ENCODE measurements at regions not wholly inside any gene's neighbourhood (a gene's known extent, or its start where the extent isn't known, plus 50 kb on each side); places are given as distances from the start of the nearest gene placed in this dataset.

DNA sequence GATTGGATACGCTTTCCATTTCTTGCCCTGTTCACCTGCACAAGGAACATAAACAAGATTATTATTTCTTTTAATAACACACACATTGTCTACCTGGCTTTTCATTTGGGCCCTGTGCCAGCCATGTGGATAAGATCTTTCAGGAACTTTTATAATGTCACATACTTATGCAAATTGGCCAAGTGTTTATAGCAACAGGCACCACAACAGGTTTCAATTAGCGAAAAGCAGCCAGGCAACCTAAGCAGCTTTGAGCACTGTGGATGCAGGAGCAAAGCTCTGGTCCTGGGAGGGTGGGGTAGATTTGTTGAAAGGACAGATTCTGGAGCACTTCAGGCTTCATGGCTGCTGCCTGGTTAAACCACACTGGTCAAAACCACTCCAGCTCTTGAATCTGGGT is 217.4 kb downstream of the BARX2 start:
- no peaks in the 10 kb centered on the region for H3K27me3 ChIP-seq (replicated peaks in 1 of 2; ENCODE audit: control insufficient read depth in 2 of 2, insufficient read depth in 2 of 2, low read length in 1 of 2)
- SMC1A ChIA-PET (ENCODE audit: uncharacterized antibody, unreplicated experiment) = no interaction called here
- DNase-seq (ENCODE audit: low read depth, low spot score) (no peak), ATAC-seq (no peak), FAIRE-seq (no peak)
- WGBS (ENCODE audit: insufficient coverage, insufficient replicate concordance, low lambda C conversion rate, missing lambda C conversion rate) = 25% methylated on average over 2 of the region's 2 CpGs
- no peak for TF ChIP-seq ZZZ3 (IDR thresholded peaks at IDR 0.05; ENCODE audit: control insufficient read depth, insufficient read length, low read depth)
- TF ChIP-seq CREB1 (IDR thresholded peaks at IDR 0.05; ENCODE audit: low read depth) = no peak
- TF ChIP-seq SMC3 (IDR thresholded peaks at IDR 0.05; ENCODE audit: borderline replicate concordance, low read length) = no peak
- TF ChIP-seq MXI1 (IDR thresholded peaks at IDR 0.05; ENCODE audit: low read depth, low read length) = no peak
- no peak overlapping the region for H3K4me3 ChIP-seq
- RAD21 ChIA-PET (ENCODE audit: unreplicated experiment) = no interaction called here
- CTCF ChIA-PET = interaction anchor here (1.2 kb wide), 1 partner anchor 12 kb away, joined by 3 read pairs; no protein-coding TSS in a partner anchor
- no TSS peak for BruUV-seq (replicated peaks)
- no peaks in the 10 kb centered on the region for H3K79me2 ChIP-seq (ENCODE audit: control insufficient read depth, insufficient read depth, low read length)
- no peaks in the 10 kb centered on the region for H3K36me3 ChIP-seq (ENCODE audit: control insufficient read depth in 2 of 2, insufficient read depth in 2 of 2, low read length in 1 of 2)
- H3K27ac ChIP-seq (ENCODE audit: control insufficient read depth, insufficient read depth) = no peak overlapping the region
- H3K9ac ChIP-seq (ENCODE audit: control insufficient read depth, insufficient read depth, low read length) = no peak overlapping the region
- POLR2A ChIA-PET = no interaction called here
- intact Hi-C loops (cut with micrococcal nuclease; ENCODE audit: unreplicated experiment) = no loop called here
- no peaks in the 10 kb centered on the region for H3K4me1 ChIP-seq (ENCODE audit: control insufficient read depth, insufficient read depth, low read length)
- in situ Hi-C loops (cut with MboI) = no loop called here
- H3K4me2 ChIP-seq (ENCODE audit: control insufficient read depth, insufficient read depth) = no peak overlapping the region
- no peak overlapping the region for H2AFZ ChIP-seq (ENCODE audit: control insufficient read depth, low read depth, low read length)
- no peaks in the 10 kb centered on the region for H3K9me3 ChIP-seq (replicated peaks; ENCODE audit: control insufficient read depth, insufficient read depth, low read length)
- H4K20me1 ChIP-seq (ENCODE audit: control insufficient read depth, insufficient read depth) = no peaks in the 10 kb centered on the region

GRCh38 chr11:129595038-129595962 is 219.7 kb downstream of the BARX2 start:
- Histone ChIP-seq H3K9ac (ENCODE audit: control insufficient read depth, insufficient read depth, low read length) (no peak overlapping the region), H3K27ac (ENCODE audit: control insufficient read depth, insufficient read depth) (no peak overlapping the region), H4K20me1 (ENCODE audit: control insufficient read depth, insufficient read depth) (no peaks in the 10 kb centered on the region), H3K4me1 (ENCODE audit: control insufficient read depth, insufficient read depth, low read length) (no peaks in the 10 kb centered on the region), H3K27me3 (replicated peaks in 1 of 2; ENCODE audit: control insufficient read depth in 2 of 2, insufficient read depth in 2 of 2, low read length in 1 of 2) (no peaks in the 10 kb centered on the region), H3K4me2 (ENCODE audit: control insufficient read depth, insufficient read depth) (no peak overlapping the region), H3K79me2 (ENCODE audit: control insufficient read depth, insufficient read depth, low read length) (no peaks in the 10 kb centered on the region), H3K9me3 (replicated peaks; ENCODE audit: control insufficient read depth, insufficient read depth, low read length) (no peaks in the 10 kb centered on the region), H2AFZ (ENCODE audit: control insufficient read depth, low read depth, low read length) (no peak overlapping the region), H3K4me3 (no peak overlapping the region), H3K36me3 (ENCODE audit: control insufficient read depth in 2 of 2, insufficient read depth in 2 of 2, low read length in 1 of 2) (no peaks in the 10 kb centered on the region)
- no peak for DNase-seq (ENCODE audit: low read depth, low spot score)
- ATAC-seq = no peak
- intact Hi-C loops (cut with micrococcal nuclease; ENCODE audit: unreplicated experiment) = no loop called here
- ChIA-PET POLR2A (no interaction called here), SMC1A (ENCODE audit: uncharacterized antibody, unreplicated experiment) (no interaction called here), RAD21 (ENCODE audit: unreplicated experiment) (no interaction called here), CTCF (no interaction called here)
- no TSS peak for BruUV-seq (replicated peaks)
- WGBS (ENCODE audit: insufficient coverage, insufficient replicate concordance, low lambda C conversion rate, missing lambda C conversion rate) = 22% methylated on average over 9 of the region's 9 CpGs
- in situ Hi-C loops (cut with MboI) = no loop called here
- FAIRE-seq = no peak
- TF ChIP-seq IKZF1 (conservative IDR thresholded peaks at IDR 0.05) (no peak), USF2 (IDR thresholded peaks at IDR 0.05; ENCODE audit: borderline replicate concordance, low read depth, low read length) (no peak), TBL1XR1 (IDR thresholded peaks at IDR 0.05; ENCODE audit: low read depth, low read length) (no peak), SIN3A (IDR thresholded peaks at IDR 0.05; ENCODE audit: low read depth, low read length) (no peak), ELK1 (IDR thresholded peaks at IDR 0.05; ENCODE audit: low read depth, low read length) (no peak), FOS (IDR thresholded peaks at IDR 0.05; ENCODE audit: borderline replicate concordance, extremely low read depth, insufficient read length) (no peak), KDM1A (IDR thresholded peaks at IDR 0.05; ENCODE audit: borderline replicate concordance) (no peak), ZNF384 (IDR thresholded peaks at IDR 0.05; ENCODE audit: borderline replicate concordance, low read depth, low read length) (no peak), CBFB (IDR thresholded peaks at IDR 0.05; ENCODE audit: low read depth) (no peak)
